ENCODE measurements at regions not wholly inside any gene's neighbourhood (a gene's known extent, or its start where the extent isn't known, plus 50 kb on each side); places are given as distances from the start of the nearest gene placed in this dataset.
"Not testable (repeated sequence)": the region's sequence is repeated elsewhere in the genome, so short reads cannot be mapped to it uniquely, and the experiment has no call there.

DNA sequence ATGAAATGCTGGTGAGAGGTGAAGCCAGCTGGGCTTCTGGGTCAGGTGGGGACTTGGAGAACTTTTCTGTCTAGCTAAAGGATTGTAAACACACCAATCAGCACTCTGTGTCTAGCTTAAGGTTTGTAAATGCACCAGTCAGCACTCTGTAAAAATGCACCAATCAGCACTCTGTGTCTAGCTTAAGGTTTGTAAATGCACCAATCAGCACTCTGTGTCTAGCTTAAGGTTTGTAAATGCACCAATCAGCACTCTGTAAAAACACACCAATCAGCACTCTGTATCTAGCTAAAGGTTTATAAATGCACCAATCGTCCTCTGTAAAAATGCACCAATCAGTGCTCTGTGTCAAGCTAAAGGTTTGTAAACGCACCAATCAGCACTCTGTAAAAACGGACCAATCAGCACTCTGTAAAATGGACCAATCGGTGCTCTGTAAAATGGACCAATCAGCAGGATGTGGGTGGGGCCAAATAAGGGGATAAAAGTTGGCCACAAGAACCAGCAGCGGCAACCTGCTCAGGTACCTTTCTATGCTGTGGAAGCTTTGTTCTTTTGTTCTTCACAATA is 127.4 kb downstream of the COPRS start:
- H3K9me3 ChIP-seq (ENCODE audit: low read length); H3K4me1 ChIP-seq (ENCODE audit: insufficient read depth, low read length); H3K27ac ChIP-seq (ENCODE audit: low read depth, low read length); H3K9ac ChIP-seq (ENCODE audit: low read length); H3K36me3 ChIP-seq (ENCODE audit: insufficient read depth, low read length); H3K4me3 ChIP-seq (ENCODE audit: low read depth in 1 of 2, low read length in 2 of 2); H3K27me3 ChIP-seq (ENCODE audit: control insufficient read depth in 1 of 2, insufficient read depth in 2 of 2, low read length in 2 of 2): not testable (repeated sequence)

DNA sequence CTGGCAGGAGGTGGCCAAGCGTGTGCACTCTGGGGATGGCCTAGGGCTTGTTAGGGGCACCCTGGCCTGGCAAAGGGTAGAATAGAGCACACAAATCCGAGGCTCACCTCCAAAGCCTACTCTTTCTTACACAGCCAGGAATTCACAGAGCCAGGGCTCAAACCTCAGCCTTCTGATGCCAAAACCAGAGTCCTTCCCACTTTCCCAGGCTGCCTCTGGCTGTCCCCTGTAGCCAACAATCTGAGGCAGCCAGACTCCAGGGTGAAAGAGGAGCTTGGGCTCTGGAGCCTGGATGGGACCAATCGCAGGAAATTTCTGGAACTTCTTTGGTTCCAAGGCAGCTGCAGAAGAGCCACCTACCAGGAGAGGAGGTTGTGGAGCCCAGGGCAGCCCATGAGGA is 127.9 kb downstream of the COPRS start:
- H3K4me3 ChIP-seq (ENCODE audit: low read depth in 1 of 2, low read length in 2 of 2): no peak overlapping the region
- no peak overlapping the region for H3K9ac ChIP-seq (ENCODE audit: low read length)
- H3K36me3 ChIP-seq (ENCODE audit: insufficient read depth, low read length): no peaks in the 10 kb centered on the region
- H3K27ac ChIP-seq (ENCODE audit: low read depth, low read length): no peak overlapping the region
- no peaks in the 10 kb centered on the region for H3K9me3 ChIP-seq (ENCODE audit: low read length)
- H3K27me3 ChIP-seq (ENCODE audit: control insufficient read depth in 1 of 2, insufficient read depth in 2 of 2, low read length in 2 of 2): no peaks in the 10 kb centered on the region
- no peaks in the 10 kb centered on the region for H3K4me1 ChIP-seq (ENCODE audit: insufficient read depth, low read length)

- Histone ChIP-seq H3K27ac (ENCODE audit: low read depth, low read length) (no peak overlapping the region), H3K27me3 (ENCODE audit: control insufficient read depth in 1 of 2, insufficient read depth in 2 of 2, low read length in 2 of 2) (no peaks in the 10 kb centered on the region), H3K36me3 (ENCODE audit: insufficient read depth, low read length) (no peaks in the 10 kb centered on the region), H3K4me1 (ENCODE audit: insufficient read depth, low read length) (peaks cover 9% of the 10 kb centered on the region), H3K9me3 (ENCODE audit: low read length) (no peaks in the 10 kb centered on the region), H3K9ac (ENCODE audit: low read length) (no peak overlapping the region), H3K4me3 (ENCODE audit: low read depth in 1 of 2, low read length in 2 of 2) (no peak overlapping the region)
Measured at GRCh38 chr17:31726980-31727427, 132.0 kb downstream of the COPRS start.

DNA sequence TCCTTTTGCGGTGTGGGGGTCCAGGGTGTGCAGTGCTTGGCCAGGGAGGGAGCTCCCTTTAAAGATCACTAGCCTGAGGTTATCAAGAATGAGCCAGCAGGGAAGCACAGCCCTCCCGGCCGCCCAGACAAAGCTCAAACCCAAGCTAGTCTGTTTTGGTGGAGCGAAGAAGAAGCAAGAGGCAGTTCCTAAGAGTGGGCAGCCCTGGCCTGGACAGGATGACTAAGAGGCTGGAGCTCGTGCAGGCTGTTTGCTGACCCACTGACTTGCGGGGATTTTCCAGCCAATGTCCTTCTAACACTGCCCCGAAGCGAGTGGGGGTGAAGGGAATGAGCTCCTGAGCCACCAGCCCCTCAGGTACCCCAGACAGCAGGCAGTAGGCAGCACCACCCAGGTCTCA is 134.4 kb downstream of the COPRS start:
- H3K9ac ChIP-seq (ENCODE audit: low read length): no peak overlapping the region
- no peaks in the 10 kb centered on the region for H3K27me3 ChIP-seq (ENCODE audit: control insufficient read depth in 1 of 2, insufficient read depth in 2 of 2, low read length in 2 of 2)
- H3K27ac ChIP-seq (ENCODE audit: low read depth, low read length): no peak overlapping the region

GRCh38 chr17:31724026-31724425 is 135.0 kb downstream of the COPRS start:
- H3K4me3 ChIP-seq (ENCODE audit: low read depth in 1 of 2, low read length in 2 of 2): no peak overlapping the region
- no peak overlapping the region for H3K27ac ChIP-seq (ENCODE audit: low read depth, low read length)
- no peaks in the 10 kb centered on the region for H3K27me3 ChIP-seq (ENCODE audit: control insufficient read depth in 1 of 2, insufficient read depth in 2 of 2, low read length in 2 of 2)
- no peak overlapping the region for H3K9ac ChIP-seq (ENCODE audit: low read length)
- H3K36me3 ChIP-seq (ENCODE audit: insufficient read depth, low read length): no peaks in the 10 kb centered on the region
- no peaks in the 10 kb centered on the region for H3K9me3 ChIP-seq (ENCODE audit: low read length)
- H3K4me1 ChIP-seq (ENCODE audit: insufficient read depth, low read length): peaks cover 18% of the 10 kb centered on the region

More for the DNA sequence above, 134.4 kb downstream of the COPRS start:
- Histone ChIP-seq H3K36me3 (ENCODE audit: insufficient read depth, low read length) (no peaks in the 10 kb centered on the region), H3K4me1 (ENCODE audit: insufficient read depth, low read length) (peaks cover 18% of the 10 kb centered on the region), H3K4me3 (ENCODE audit: low read depth in 1 of 2, low read length in 2 of 2) (no peak overlapping the region), H3K9me3 (ENCODE audit: low read length) (no peaks in the 10 kb centered on the region)

DNA sequence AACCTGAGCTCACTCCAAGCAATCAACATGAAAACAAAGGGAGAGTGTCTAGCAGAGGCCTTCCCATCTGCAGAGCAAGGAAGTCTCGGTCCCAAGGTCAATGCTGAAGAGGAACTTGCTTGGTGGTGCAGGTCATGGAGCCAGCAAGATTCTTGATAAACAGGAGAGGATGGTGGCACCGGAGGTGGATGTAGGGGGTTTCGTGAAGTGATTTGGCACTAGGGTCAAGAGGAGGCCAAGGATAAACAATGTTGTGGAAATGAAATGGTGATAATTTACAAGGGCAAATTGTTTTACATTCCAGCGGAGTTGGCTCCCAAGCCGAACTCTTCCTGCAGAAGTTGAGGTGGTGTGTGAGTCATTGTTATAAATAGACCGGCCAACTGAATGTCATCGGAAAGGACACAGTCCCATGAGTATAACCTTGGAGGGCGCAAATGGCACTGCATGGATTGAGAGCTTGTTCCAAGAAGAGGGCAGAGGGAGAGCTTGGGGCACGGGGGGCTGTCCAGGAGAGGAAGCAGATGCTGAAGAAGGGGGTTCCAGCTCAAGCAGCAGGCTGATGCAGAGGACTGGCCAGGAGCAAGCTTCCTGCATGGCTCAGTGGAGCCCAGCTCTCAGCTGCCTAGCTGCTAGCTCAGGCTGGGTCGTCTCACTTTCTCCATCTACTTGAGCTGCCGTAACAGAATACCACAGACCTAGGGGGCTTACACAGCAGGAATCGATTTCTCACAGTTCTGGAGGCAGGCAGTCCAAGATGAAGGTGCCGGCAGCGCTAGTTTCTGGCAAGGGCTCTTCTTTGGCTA is 136.6 kb downstream of the COPRS start:
- Histone ChIP-seq H3K36me3 (ENCODE audit: insufficient read depth, low read length) (no peaks in the 10 kb centered on the region), H3K9ac (ENCODE audit: low read length) (no peak overlapping the region), H3K27ac (ENCODE audit: low read depth, low read length) (no peak overlapping the region), H3K9me3 (ENCODE audit: low read length) (no peaks in the 10 kb centered on the region), H3K4me3 (ENCODE audit: low read depth in 1 of 2, low read length in 2 of 2) (no peak overlapping the region), H3K4me1 (ENCODE audit: insufficient read depth, low read length) (peaks cover 18% of the 10 kb centered on the region), H3K27me3 (ENCODE audit: control insufficient read depth in 1 of 2, insufficient read depth in 2 of 2, low read length in 2 of 2) (no peaks in the 10 kb centered on the region)

DNA sequence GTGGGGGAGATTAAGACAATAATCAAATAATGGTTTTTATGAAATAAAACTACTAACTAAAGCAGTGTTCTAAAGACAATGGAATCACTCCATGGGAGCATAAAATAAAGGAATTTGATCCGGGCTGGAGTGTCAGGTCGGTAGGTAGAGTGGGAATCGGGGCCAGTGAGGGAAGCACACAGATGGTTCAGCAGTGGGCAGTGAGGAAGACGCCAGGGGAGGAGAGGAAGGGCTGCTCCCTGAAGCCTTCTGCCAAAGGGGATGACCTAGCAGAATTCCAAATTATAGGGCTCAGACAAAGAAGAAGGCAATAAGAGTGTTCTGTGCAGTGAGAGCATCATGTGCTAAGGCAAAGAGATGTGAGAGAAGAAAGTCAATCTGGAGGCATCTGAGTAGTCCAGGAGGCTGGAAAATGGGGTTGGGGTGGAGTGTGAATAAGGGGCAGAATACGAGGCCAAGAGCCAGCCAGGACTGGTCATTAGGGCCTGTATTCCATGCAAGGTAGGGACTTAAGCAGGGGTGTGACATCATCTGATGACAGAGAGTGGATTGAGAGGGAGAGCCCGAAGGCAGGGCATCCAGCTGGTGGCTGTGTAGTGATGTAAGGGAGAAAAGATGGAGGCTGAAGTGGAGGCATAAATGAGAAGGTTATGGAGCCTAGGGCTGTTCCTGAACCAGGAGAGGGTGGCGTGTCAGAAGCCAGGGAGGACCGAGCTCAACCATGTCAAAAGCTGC is 137.6 kb downstream of the COPRS start:
- H3K4me3 ChIP-seq (ENCODE audit: low read depth in 1 of 2, low read length in 2 of 2): no peak overlapping the region
- H3K27me3 ChIP-seq (ENCODE audit: control insufficient read depth in 1 of 2, insufficient read depth in 2 of 2, low read length in 2 of 2): no peaks in the 10 kb centered on the region
- peaks cover 18% of the 10 kb centered on the region for H3K4me1 ChIP-seq (ENCODE audit: insufficient read depth, low read length)
- no peaks in the 10 kb centered on the region for H3K9me3 ChIP-seq (ENCODE audit: low read length)
- no peaks in the 10 kb centered on the region for H3K36me3 ChIP-seq (ENCODE audit: insufficient read depth, low read length)
- H3K27ac ChIP-seq (ENCODE audit: low read depth, low read length): no peak overlapping the region
- no peak overlapping the region for H3K9ac ChIP-seq (ENCODE audit: low read length)

GRCh38 chr17:31717251-31717650 is 141.8 kb downstream of the COPRS start:
- not testable (repeated sequence) for H3K27me3 ChIP-seq (ENCODE audit: control insufficient read depth in 1 of 2, insufficient read depth in 2 of 2, low read length in 2 of 2); H3K36me3 ChIP-seq (ENCODE audit: insufficient read depth, low read length); H3K9me3 ChIP-seq (ENCODE audit: low read length); H3K4me3 ChIP-seq (ENCODE audit: low read depth in 1 of 2, low read length in 2 of 2); H3K9ac ChIP-seq (ENCODE audit: low read length); H3K27ac ChIP-seq (ENCODE audit: low read depth, low read length)
- H3K4me1 ChIP-seq (ENCODE audit: insufficient read depth, low read length): peaks cover 11% of the 10 kb centered on the region

- H3K36me3 ChIP-seq (ENCODE audit: insufficient read depth, low read length): no peaks in the 10 kb centered on the region
- no peak overlapping the region for H3K4me3 ChIP-seq (ENCODE audit: low read depth in 1 of 2, low read length in 2 of 2)
- no peaks in the 10 kb centered on the region for H3K9me3 ChIP-seq (ENCODE audit: low read length)
- no peak overlapping the region for H3K27ac ChIP-seq (ENCODE audit: low read depth, low read length)
- no peaks in the 10 kb centered on the region for H3K4me1 ChIP-seq (ENCODE audit: insufficient read depth, low read length)
- no peak overlapping the region for H3K9ac ChIP-seq (ENCODE audit: low read length)
- no peaks in the 10 kb centered on the region for H3K27me3 ChIP-seq (ENCODE audit: control insufficient read depth in 1 of 2, insufficient read depth in 2 of 2, low read length in 2 of 2)
Measured at GRCh38 chr17:31715446-31715845, 143.6 kb downstream of the COPRS start.

DNA sequence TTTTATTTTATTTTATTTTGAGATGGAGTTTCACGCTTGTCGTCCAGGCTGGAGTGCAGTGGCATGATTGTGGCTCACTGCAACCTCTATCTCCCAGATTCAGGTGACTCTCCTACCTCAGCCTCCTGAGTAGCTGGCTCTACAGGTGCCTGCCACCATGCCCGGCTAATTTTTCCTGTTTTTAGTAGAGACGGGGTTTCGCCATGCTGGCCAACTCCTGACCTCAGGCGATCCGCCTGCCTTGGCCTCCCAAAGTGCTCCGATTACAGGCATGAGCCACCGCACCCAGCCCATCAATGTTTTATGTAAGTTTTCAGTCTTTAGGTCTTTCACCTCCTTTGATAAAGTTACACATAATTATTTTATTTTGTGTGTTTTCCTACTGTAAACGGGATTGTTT is 154.6 kb downstream of the COPRS start:
- Histone ChIP-seq H3K9ac (ENCODE audit: low read length) (no peak overlapping the region), H3K27ac (ENCODE audit: low read depth, low read length) (no peak overlapping the region), H3K4me3 (ENCODE audit: low read depth in 1 of 2, low read length in 2 of 2) (no peak overlapping the region), H3K36me3 (ENCODE audit: insufficient read depth, low read length) (no peaks in the 10 kb centered on the region), H3K4me1 (ENCODE audit: insufficient read depth, low read length) (no peaks in the 10 kb centered on the region), H3K9me3 (ENCODE audit: low read length) (no peaks in the 10 kb centered on the region), H3K27me3 (ENCODE audit: control insufficient read depth in 1 of 2, insufficient read depth in 2 of 2, low read length in 2 of 2) (no peaks in the 10 kb centered on the region)

DNA sequence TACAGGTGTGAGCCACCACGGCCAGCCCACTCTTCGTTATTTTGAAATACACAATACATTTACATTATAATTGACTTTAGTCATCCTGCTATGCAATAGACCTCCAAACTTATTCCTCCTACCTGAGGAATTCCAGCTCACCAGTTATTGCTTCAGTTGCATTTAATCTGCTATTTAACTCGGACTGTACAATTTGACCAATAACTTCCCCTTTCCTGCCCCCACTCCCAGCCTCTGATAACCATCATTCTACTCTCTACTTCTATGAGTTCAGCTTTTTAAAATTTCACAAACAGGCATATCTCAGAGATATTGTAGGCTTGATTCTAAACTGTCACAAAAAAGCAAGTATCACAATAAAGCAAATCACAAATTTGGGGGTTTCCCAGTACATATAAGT is 157.0 kb downstream of the COPRS start:
- H3K36me3 ChIP-seq (ENCODE audit: insufficient read depth, low read length): no peaks in the 10 kb centered on the region
- no peaks in the 10 kb centered on the region for H3K9me3 ChIP-seq (ENCODE audit: low read length)
- no peak overlapping the region for H3K4me3 ChIP-seq (ENCODE audit: low read depth in 1 of 2, low read length in 2 of 2)
- no peaks in the 10 kb centered on the region for H3K27me3 ChIP-seq (ENCODE audit: control insufficient read depth in 1 of 2, insufficient read depth in 2 of 2, low read length in 2 of 2)
- no peak overlapping the region for H3K9ac ChIP-seq (ENCODE audit: low read length)
- no peak overlapping the region for H3K27ac ChIP-seq (ENCODE audit: low read depth, low read length)
- H3K4me1 ChIP-seq (ENCODE audit: insufficient read depth, low read length): peaks cover 8% of the 10 kb centered on the region

Measured in muscle layer of colon (tissue), 2 donors.